GM19023 (cell line): ENCODE measurements at regions not wholly inside any gene's neighbourhood (a gene's known extent, or its start where the extent isn't known, plus 50 kb on each side); places are given as distances from the start of the nearest gene placed in this dataset.

Experiments
- ATAC-seq: cut with Tn5 transposase; IDR thresholded peaks from one replicate; pipeline ENCODE4 v1.9.1; 2021; ENCODE audit warnings: mild to moderate bottlenecking, moderate library complexity; ENCODE audit not compliant: unreplicated experiment

- ATAC-seq: no peak
Observed at GRCh38 chr16:49027420-49027819, 254.2 kb downstream of the CBLN1 start.

- no peak for ATAC-seq
Observed at GRCh38 chr16:49026566-49027181, 255.0 kb downstream of the CBLN1 start.

- no peak for ATAC-seq
Observed at GRCh38 chr16:49024896-49025295, 256.7 kb downstream of the CBLN1 start.

- no peak for ATAC-seq
Observed at GRCh38 chr16:49024016-49024415, 257.6 kb downstream of the CBLN1 start.

- ATAC-seq: no peak
Observed at GRCh38 chr16:49023050-49023449, 258.6 kb downstream of the CBLN1 start.

GRCh38 chr16:49022351-49022963 lies 259.2 kb downstream of the CBLN1 start:
- no peak for ATAC-seq

- ATAC-seq: no peak
Observed at GRCh38 chr16:49021136-49021535, 260.5 kb downstream of the CBLN1 start.

- ATAC-seq: no peak
Observed at GRCh38 chr16:49020436-49020835, 261.2 kb downstream of the CBLN1 start.

- no peak for ATAC-seq
Observed at GRCh38 chr16:49019831-49020230, 261.8 kb downstream of the CBLN1 start.

- no peak for ATAC-seq
Observed at GRCh38 chr16:49019081-49019633, 262.5 kb downstream of the CBLN1 start.

- no peak for ATAC-seq
Observed at GRCh38 chr16:49018259-49018931, 263.2 kb downstream of the CBLN1 start.

- ATAC-seq: no peak
Observed at GRCh38 chr16:49017501-49017900, 264.1 kb downstream of the CBLN1 start.

- ATAC-seq: no peak
Observed at GRCh38 chr16:49016461-49016860, 265.2 kb downstream of the CBLN1 start.

- no peak for ATAC-seq
Observed at GRCh38 chr16:49015225-49015592, 266.4 kb downstream of the CBLN1 start.

GRCh38 chr16:49014277-49015224 lies 267.1 kb downstream of the CBLN1 start:
- no peak for ATAC-seq

GRCh38 chr16:49013727-49014080 lies 267.9 kb downstream of the CBLN1 start:
- ATAC-seq: no peak

GRCh38 chr16:49012961-49013726 lies 268.5 kb downstream of the CBLN1 start:
- no peak for ATAC-seq

GRCh38 chr16:49011901-49012300 lies 269.7 kb downstream of the CBLN1 start:
- ATAC-seq: no peak

GRCh38 chr16:49010879-49011278 lies 270.8 kb downstream of the CBLN1 start:
- no peak for ATAC-seq

- ATAC-seq: no peak
Observed at GRCh38 chr16:49010396-49010795, 271.2 kb downstream of the CBLN1 start.
